A549 (cell line): ENCODE measurements at regions not wholly inside any gene's neighbourhood (a gene's known extent, or its start where the extent isn't known, plus 50 kb on each side); places are given as distances from the start of the nearest gene placed in this dataset.

Experiments
- ATAC-seq, 2 experiments: fragments of 200-7000 bp in 1 of 2; fragments of >200 bp in 1 of 2; cut with Nextera tagmentation in 1 of 2; cut with Tn5 transposase in 1 of 2; 3 replicates each; pipeline versions ENCODE4 v1.8.0 to v1.9.1; 2018 to 2020; ENCODE audit warnings: mild to moderate bottlenecking in 1 of 2, moderate library complexity in 1 of 2
- CTCF ChIA-PET: fragments of 300-600 bp; sonication (Branson Sonifier 250); formaldehyde crosslinking; extraction: SDS; loops from one replicate; lab custom pipeline; 2021; ENCODE audit warnings: antibody characterized with exemption, inconsistent platforms; lab: Yijun Ruan, JAX
- POLR2A ChIA-PET: fragments of 350-600 bp; formaldehyde crosslinking; extraction: SDS; loops from one replicate; lab custom pipeline; 2021; ENCODE audit warnings: antibody characterized with exemption, inconsistent platforms; lab: Yijun Ruan, JAX
- DNase-seq, 2 experiments: peaks; one replicate each; pipeline versions ENCODE4 v3.0.0 to v3.0.0-alpha.2; 2011 to 2016; ENCODE audit warnings: low read depth in 1 of 2, low spot score in 1 of 2
- FAIRE-seq: peaks from 2 replicates; lab custom pipeline; 2011; peaks lifted over from hg19 to GRCh38; lab: Jason Lieb, UNC
- H3K27ac ChIP-seq, 2 experiments: fragments of >200 bp; sonication (Bioruptor Twin); formaldehyde crosslinking; 3 replicates each; pipeline ENCODE4 v1.5.1; 2016 to 2017
- H3K4me1 ChIP-seq: fragments of >200 bp; sonication (Bioruptor Twin); formaldehyde crosslinking; 3 replicates; pipeline ENCODE4 v1.6.1; 2016
- H3K4me2 ChIP-seq: fragments of >200 bp; sonication (Bioruptor Twin); formaldehyde crosslinking; 3 replicates; pipeline ENCODE4 v1.6.1; 2016
- H3K4me3 ChIP-seq: fragments of >200 bp; sonication (Bioruptor Twin); formaldehyde crosslinking; 3 replicates; pipeline ENCODE4 v1.5.1; 2016
- H3K9me3 ChIP-seq: fragments of >200 bp; sonication (Bioruptor Twin); formaldehyde crosslinking; 3 replicates; pipeline ENCODE4 v1.6.1; 2016
- CBX2 ChIP-seq: fragments of 200-600 bp; sonication (generic); IDR thresholded peaks from 2 replicates; pipeline ENCODE4 v1.6.1; 2016; ENCODE audit warnings: low read depth, mild to moderate bottlenecking, borderline replicate concordance
- EP300 ChIP-seq, 2 experiments: fragments of >200 bp; sonication (Bioruptor Twin); formaldehyde crosslinking; IDR thresholded peaks; 2 replicates in 1 of 2; 3 replicates in 1 of 2; pipeline ENCODE4 v1.6.1; 2016 to 2017
- ESRRA ChIP-seq: fragments of 150-350 bp; IDR thresholded peaks from 2 replicates; pipeline ENCODE4 v1.6.1; 2014; ENCODE audit warnings: mild to moderate bottlenecking, low read length, borderline replicate concordance
- GATA3 ChIP-seq: IDR thresholded peaks from 2 replicates; pipeline ENCODE4 v1.6.1; 2012; ENCODE audit warnings: borderline replicate concordance
- HOXB13 ChIP-seq: fragments of 250-450 bp; sonication (Bioruptor Pico); IDR thresholded peaks from 2 replicates; pipeline ENCODE4 v1.5.0; 2020; ENCODE audit warnings: low read depth, mild to moderate bottlenecking, moderate library complexity
- HOXB5 ChIP-seq: fragments of 250-450 bp; sonication (Bioruptor Pico); IDR thresholded peaks from 2 replicates; pipeline ENCODE4 v1.5.0; 2020; ENCODE audit warnings: mild to moderate bottlenecking, moderate library complexity
- JUNB ChIP-seq: fragments of >200 bp; sonication (Bioruptor Twin); formaldehyde crosslinking; IDR thresholded peaks from 2 replicates; pipeline ENCODE4 v1.6.1; 2016
- KDM5A ChIP-seq: fragments of 200-600 bp; sonication (generic); IDR thresholded peaks from 2 replicates; pipeline ENCODE4 v1.6.1; 2016; ENCODE audit warnings: antibody characterized with exemption, mild to moderate bottlenecking
- POLR2A ChIP-seq: IDR thresholded peaks from 2 replicates; pipeline ENCODE4 v1.6.1; 2012; ENCODE audit warnings: mild to moderate bottlenecking, low read length
- RARB ChIP-seq: fragments of 250-450 bp; sonication (Bioruptor Pico); IDR thresholded peaks from 2 replicates; pipeline ENCODE4 v1.8.0; 2021; ENCODE audit warnings: mild to moderate bottlenecking, moderate library complexity
- RCOR1 ChIP-seq: fragments of 150-350 bp; IDR thresholded peaks from 2 replicates; pipeline ENCODE4 v1.6.1; 2014; ENCODE audit warnings: antibody characterized with exemption, low read length, low read depth
- RFX5 ChIP-seq: fragments of 450-650 bp; IDR thresholded peaks from 2 replicates; pipeline ENCODE4 v1.7.1; 2014; ENCODE audit warnings: antibody characterized with exemption, mild to moderate bottlenecking, moderate library complexity
- SREBF2 ChIP-seq: fragments of 450-650 bp; IDR thresholded peaks from 2 replicates; pipeline ENCODE4 v1.6.1; 2014; ENCODE audit warnings: mild to moderate bottlenecking, moderate library complexity
- ZC3H11A ChIP-seq: fragments of 450-650 bp; IDR thresholded peaks from 2 replicates; pipeline ENCODE4 v1.6.1; 2014; ENCODE audit warnings: antibody characterized with exemption, mild to moderate bottlenecking
- ZFP36 ChIP-seq: fragments of 450-650 bp; IDR thresholded peaks from 2 replicates; pipeline ENCODE4 v1.6.1; 2014; ENCODE audit warnings: borderline replicate concordance; ENCODE audit not compliant: partially characterized antibody
- WGBS: methylation state at CpG from one replicate; pipeline ENCODE4 v1.1.6; 2017; ENCODE audit errors: missing lambda C conversion rate; 5-methylcytosine and 5-hydroxymethylcytosine counted together
- TF ChIP-seq, protein P1 (sequence below): fragments of >200 bp; sonication (Bioruptor Twin); formaldehyde crosslinking; IDR thresholded peaks from 2 replicates; pipeline ENCODE4 v1.6.1; 2016
- TF ChIP-seq, protein P2 (sequence below): fragments of 200-600 bp; sonication (generic); IDR thresholded peaks from 2 replicates; pipeline ENCODE4 v1.6.1; 2016; ENCODE audit warnings: antibody characterized with exemption, mild to moderate bottlenecking, moderate library complexity
- TF ChIP-seq, protein P3 (sequence below): fragments of 450-650 bp; IDR thresholded peaks from 2 replicates; pipeline ENCODE4 v1.6.1; 2014; ENCODE audit warnings: antibody characterized with exemption
- TF ChIP-seq, protein P4 (sequence below): IDR thresholded peaks from 2 replicates; pipeline ENCODE4 v1.6.1; 2012

- Histone ChIP-seq H3K27ac (no peak overlapping the region), H3K4me3 (no peak overlapping the region), H3K9me3 (0 out of 3 replicates have a peak, but pooled peaks cover 3% of the 10 kb centered on the region), H3K4me1 (no peaks in the 10 kb centered on the region), H3K4me2 (no peak overlapping the region)
- no peak for DNase-seq
- ChIA-PET CTCF (no interaction called here), POLR2A (no interaction called here)
- ATAC-seq: no peak
- FAIRE-seq: no peak
- 17% methylated on average over 4 of the region's 4 CpGs for WGBS
- no peak for TF ChIP-seq HOXB13 (CRISPR knock-in tag)
- no peak for TF ChIP-seq SREBF2
- TF ChIP-seq RFX5: no peak
- TF ChIP-seq, protein P1, sequence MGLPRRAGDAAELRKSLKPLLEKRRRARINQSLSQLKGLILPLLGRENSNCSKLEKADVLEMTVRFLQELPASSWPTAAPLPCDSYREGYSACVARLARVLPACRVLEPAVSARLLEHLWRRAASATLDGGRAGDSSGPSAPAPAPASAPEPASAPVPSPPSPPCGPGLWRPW: no peak
- TF ChIP-seq EP300 (IDR thresholded peaks at IDR 0.05): no peak
- TF ChIP-seq ESRRA: no peak
- no peak for TF ChIP-seq GATA3
- no peak for TF ChIP-seq POLR2A
These were observed 51.7 kb upstream of the RFXAP start for GRCh38 chr13:36767276-36767675.

GRCh38 chr13:36769126-36769525, 49.9 kb upstream of the RFXAP start:
- Histone ChIP-seq H3K27ac (no peak overlapping the region), H3K4me2 (no peak overlapping the region), H3K4me3 (no peak overlapping the region), H3K9me3 (0 out of 3 replicates have a peak, but pooled peaks cover 3% of the 10 kb centered on the region), H3K4me1 (no peaks in the 10 kb centered on the region)
- CTCF ChIA-PET: interaction anchor here (1.3 kb wide), 1 partner anchor 31 kb away, joined by 3 read pairs; no protein-coding TSS in a partner anchor
- ATAC-seq: no peak
- no peak for DNase-seq
- TF ChIP-seq JUNB (no peak), HOXB5 (CRISPR knock-in tag) (no peak), KDM5A (no peak), EP300 (IDR thresholded peaks at IDR 0.05) (no peak), CBX2 (no peak), RFX5 (no peak), HOXB13 (CRISPR knock-in tag) (no peak), ZC3H11A (no peak), RCOR1 (no peak), RARB (CRISPR knock-in tag) (no peak), ZFP36 (no peak)
- TF ChIP-seq, protein P2, sequence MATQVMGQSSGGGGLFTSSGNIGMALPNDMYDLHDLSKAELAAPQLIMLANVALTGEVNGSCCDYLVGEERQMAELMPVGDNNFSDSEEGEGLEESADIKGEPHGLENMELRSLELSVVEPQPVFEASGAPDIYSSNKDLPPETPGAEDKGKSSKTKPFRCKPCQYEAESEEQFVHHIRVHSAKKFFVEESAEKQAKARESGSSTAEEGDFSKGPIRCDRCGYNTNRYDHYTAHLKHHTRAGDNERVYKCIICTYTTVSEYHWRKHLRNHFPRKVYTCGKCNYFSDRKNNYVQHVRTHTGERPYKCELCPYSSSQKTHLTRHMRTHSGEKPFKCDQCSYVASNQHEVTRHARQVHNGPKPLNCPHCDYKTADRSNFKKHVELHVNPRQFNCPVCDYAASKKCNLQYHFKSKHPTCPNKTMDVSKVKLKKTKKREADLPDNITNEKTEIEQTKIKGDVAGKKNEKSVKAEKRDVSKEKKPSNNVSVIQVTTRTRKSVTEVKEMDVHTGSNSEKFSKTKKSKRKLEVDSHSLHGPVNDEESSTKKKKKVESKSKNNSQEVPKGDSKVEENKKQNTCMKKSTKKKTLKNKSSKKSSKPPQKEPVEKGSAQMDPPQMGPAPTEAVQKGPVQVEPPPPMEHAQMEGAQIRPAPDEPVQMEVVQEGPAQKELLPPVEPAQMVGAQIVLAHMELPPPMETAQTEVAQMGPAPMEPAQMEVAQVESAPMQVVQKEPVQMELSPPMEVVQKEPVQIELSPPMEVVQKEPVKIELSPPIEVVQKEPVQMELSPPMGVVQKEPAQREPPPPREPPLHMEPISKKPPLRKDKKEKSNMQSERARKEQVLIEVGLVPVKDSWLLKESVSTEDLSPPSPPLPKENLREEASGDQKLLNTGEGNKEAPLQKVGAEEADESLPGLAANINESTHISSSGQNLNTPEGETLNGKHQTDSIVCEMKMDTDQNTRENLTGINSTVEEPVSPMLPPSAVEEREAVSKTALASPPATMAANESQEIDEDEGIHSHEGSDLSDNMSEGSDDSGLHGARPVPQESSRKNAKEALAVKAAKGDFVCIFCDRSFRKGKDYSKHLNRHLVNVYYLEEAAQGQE: no peak
- TF ChIP-seq, protein P3, sequence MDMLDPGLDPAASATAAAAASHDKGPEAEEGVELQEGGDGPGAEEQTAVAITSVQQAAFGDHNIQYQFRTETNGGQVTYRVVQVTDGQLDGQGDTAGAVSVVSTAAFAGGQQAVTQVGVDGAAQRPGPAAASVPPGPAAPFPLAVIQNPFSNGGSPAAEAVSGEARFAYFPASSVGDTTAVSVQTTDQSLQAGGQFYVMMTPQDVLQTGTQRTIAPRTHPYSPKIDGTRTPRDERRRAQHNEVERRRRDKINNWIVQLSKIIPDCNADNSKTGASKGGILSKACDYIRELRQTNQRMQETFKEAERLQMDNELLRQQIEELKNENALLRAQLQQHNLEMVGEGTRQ: no peak
- TF ChIP-seq, protein P4, sequence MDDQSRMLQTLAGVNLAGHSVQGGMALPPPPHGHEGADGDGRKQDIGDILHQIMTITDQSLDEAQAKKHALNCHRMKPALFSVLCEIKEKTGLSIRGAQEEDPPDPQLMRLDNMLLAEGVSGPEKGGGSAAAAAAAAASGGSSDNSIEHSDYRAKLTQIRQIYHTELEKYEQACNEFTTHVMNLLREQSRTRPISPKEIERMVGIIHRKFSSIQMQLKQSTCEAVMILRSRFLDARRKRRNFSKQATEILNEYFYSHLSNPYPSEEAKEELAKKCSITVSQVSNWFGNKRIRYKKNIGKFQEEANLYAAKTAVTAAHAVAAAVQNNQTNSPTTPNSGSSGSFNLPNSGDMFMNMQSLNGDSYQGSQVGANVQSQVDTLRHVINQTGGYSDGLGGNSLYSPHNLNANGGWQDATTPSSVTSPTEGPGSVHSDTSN: no peak
- FAIRE-seq: no peak
- 21% methylated on average over 2 of the region's 2 CpGs for WGBS
- POLR2A ChIA-PET: no interaction called here
